Pancreas (tissue), 10 donors: ENCODE measurements at regions not wholly inside any gene's neighbourhood (a gene's known extent, or its start where the extent isn't known, plus 50 kb on each side); places are given as distances from the start of the nearest gene placed in this dataset.
"Not testable (repeated sequence)": the region's sequence is repeated elsewhere in the genome, so short reads cannot be mapped to it uniquely, and the experiment has no call there.

Experiments
- ATAC-seq, 4 donors: fragments of 200-7000 bp; cut with Tn5 transposase; one replicate each; pipeline versions ENCODE4 v1.8.0 to v1.9.1; 2020; ENCODE audit warnings: mild to moderate bottlenecking in 4 of 4, moderate library complexity in 4 of 4
- DNase-seq, 6 donors: peaks; one replicate each; pipeline ENCODE4 v3.0.0-alpha.2; 2020
- FAIRE-seq: peaks from 2 replicates; lab custom pipeline; 2012; peaks lifted over from hg19 to GRCh38; lab: Jason Lieb, UNC
- H3K27ac ChIP-seq, 4 donors: fragments of 200-600 bp; sonication (generic); 1 replicate in 3 of 4; 2 replicates in 1 of 4; pipeline versions ENCODE4 v1.5.0 to v1.8.0; 2020
- H3K27me3 ChIP-seq, 4 donors: fragments of 200-600 bp; one replicate each; pipeline ENCODE4 v1.8.0; 2021
- H3K36me3 ChIP-seq, 3 donors: fragments of 200-600 bp; sonication (generic) in 1 of 3; one replicate each; pipeline versions ENCODE4 v1.5.0 to v1.8.0; 2020 to 2021
- H3K4me1 ChIP-seq, 3 donors: fragments of 200-600 bp; one replicate each; pipeline ENCODE4 v1.8.0; 2021
- H3K4me3 ChIP-seq, 4 donors: fragments of 200-600 bp; sonication (generic) in 2 of 4; one replicate each; pipeline versions ENCODE4 v1.5.0 to v1.8.0; 2020 to 2021
- H3K9me3 ChIP-seq, 4 donors: fragments of 200-600 bp; one replicate each; pipeline ENCODE4 v1.8.0; 2021
- WGBS, 2 donors: extraction: QIAGEN DNeasy Blood & Tissue Kit; methylation state at CpG; one replicate each; pipeline ENCODE4 v1.1.7; 2013; 5-methylcytosine and 5-hydroxymethylcytosine counted together
- intact Hi-C, 3 donors: fragments of 100-400 bp; cut with DNase I; formaldehyde crosslinking; loops; one replicate each; pipeline versions ENCODE4 v1.11.1 to v1.14.2; 2022
- TF ChIP-seq, protein P1 (sequence below), 4 donors: fragments of 200-600 bp; sonication (generic) in 3 of 4; IDR thresholded peaks; one replicate each; pipeline versions ENCODE4 v1.5.0 to v1.8.0; 2021; ENCODE audit warnings: antibody characterized with exemption in 4 of 4
- donor health status: healthy with polysubstance abuse.
- donor health status: DM: no; HTN: no; CAD: no; lungs with moderate emphysema.
- donor health status: DM: no; HTN: no; CAD: no.
- donor health status: control.
- donor health status: control.
- donor health status: Bipolar disorder and iron deficiency.
- donor health status: DM: yes; HTN: yes; CAD: no.
- donor health status: DM: no; HTN: no; CAD: no.
- donor health status: DM: no; HTN: no; CAD: no.
- donor health status: DM: yes; HTN: yes; CAD: no.

DNA sequence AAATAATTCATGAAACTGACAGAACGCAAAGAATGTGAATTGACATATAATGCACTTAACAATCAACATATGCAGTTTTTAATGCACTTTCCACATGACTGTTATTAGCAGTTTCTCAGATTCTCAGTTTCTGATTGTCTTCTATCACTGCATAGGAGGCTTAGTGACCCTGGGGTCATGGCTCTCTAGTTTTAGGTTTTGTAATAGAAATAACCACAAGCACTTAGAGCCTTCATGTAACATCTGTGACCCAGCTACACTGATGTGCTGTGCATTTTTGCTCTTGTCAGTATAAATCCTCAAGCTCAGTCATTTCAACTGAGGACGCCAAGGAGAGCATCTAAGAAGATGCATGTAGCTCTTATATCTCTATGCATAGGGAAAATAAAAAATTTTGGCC, 163.1 kb upstream of the IZUMO3 start:
- DNase-seq (no peak), ATAC-seq (no peak), FAIRE-seq (no peak)
- TF ChIP-seq, protein P1, sequence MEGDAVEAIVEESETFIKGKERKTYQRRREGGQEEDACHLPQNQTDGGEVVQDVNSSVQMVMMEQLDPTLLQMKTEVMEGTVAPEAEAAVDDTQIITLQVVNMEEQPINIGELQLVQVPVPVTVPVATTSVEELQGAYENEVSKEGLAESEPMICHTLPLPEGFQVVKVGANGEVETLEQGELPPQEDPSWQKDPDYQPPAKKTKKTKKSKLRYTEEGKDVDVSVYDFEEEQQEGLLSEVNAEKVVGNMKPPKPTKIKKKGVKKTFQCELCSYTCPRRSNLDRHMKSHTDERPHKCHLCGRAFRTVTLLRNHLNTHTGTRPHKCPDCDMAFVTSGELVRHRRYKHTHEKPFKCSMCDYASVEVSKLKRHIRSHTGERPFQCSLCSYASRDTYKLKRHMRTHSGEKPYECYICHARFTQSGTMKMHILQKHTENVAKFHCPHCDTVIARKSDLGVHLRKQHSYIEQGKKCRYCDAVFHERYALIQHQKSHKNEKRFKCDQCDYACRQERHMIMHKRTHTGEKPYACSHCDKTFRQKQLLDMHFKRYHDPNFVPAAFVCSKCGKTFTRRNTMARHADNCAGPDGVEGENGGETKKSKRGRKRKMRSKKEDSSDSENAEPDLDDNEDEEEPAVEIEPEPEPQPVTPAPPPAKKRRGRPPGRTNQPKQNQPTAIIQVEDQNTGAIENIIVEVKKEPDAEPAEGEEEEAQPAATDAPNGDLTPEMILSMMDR (IDR thresholded peaks at IDR 0.05): no peak
- 51 to 69% methylated on average over 2 of the region's 2 CpGs for WGBS, 2 donors
- H3K27ac ChIP-seq: no peak overlapping the region
- H3K4me3 ChIP-seq: no peak overlapping the region
- H3K9me3 ChIP-seq: no peaks in the 10 kb centered on the region
- no peaks in the 10 kb centered on the region for H3K36me3 ChIP-seq
- intact Hi-C loops: no loop called here
- H3K27me3 ChIP-seq: no peaks in the 10 kb centered on the region
- H3K4me1 ChIP-seq: no peaks in the 10 kb centered on the region

DNA sequence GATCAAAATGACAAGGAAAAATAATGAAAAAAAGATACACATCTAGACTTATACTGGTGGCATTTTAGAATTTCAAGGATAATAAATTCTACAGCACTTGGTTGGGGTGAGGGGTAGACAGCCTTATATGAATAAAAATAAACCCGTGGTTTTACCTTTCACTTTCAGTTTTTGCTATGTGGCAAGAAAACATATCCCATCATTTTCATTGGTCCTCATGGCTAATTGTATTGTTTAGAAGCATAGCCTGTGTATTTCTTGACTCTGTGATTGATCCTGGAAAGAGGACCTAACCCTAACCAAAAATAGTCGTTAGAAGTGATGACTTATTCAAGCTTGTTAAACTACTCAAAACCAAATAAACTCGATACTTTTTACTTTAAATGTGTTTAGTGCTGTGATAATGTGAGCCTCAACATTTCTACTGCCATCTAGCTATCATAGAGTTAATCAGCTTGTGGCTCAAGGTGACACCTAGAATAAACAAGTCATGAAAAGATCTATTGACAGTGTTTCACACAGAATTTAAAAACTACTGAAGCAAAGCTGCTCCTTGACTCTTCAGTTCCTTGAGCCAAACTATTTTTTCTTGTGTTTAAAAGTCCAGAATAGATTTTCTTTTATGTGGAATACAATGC, 153.3 kb upstream of the IZUMO3 start:
- H3K9me3 ChIP-seq: no peaks in the 10 kb centered on the region
- WGBS, 2 donors: 16 to 31% methylated on average over 3 of the region's 3 CpGs
- TF ChIP-seq, protein P1 (IDR thresholded peaks at IDR 0.05): no peak
- no peak overlapping the region for H3K27ac ChIP-seq
- DNase-seq (no peak), FAIRE-seq (no peak), ATAC-seq (no peak)
- intact Hi-C loops: no loop called here
- no peaks in the 10 kb centered on the region for H3K4me1 ChIP-seq
- H3K27me3 ChIP-seq: no peaks in the 10 kb centered on the region
- no peak overlapping the region for H3K4me3 ChIP-seq
- H3K36me3 ChIP-seq: no peaks in the 10 kb centered on the region

DNA sequence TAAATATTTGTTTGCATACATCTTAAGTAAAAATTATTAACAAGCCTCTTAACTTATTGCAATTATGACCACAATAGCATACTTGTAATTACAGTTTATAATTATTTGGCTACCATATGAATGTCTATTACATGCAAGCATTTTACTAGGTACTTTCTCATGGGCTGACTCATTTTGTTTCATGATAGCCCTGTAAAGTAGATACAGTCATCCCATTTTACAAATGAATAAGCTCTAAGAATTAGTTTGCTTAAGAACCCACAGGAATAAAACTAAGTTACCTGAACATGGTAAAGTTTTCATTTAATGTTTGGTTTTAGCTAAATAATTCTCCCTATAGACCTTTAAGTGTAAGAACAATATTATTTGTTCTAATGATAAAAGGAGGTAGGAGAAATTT, 126.6 kb upstream of the IZUMO3 start:
- FAIRE-seq (no peak), DNase-seq (no peak), ATAC-seq (no peak)
- Histone ChIP-seq H3K27me3 (no peaks in the 10 kb centered on the region), H3K4me1 (no peaks in the 10 kb centered on the region), H3K4me3 (no peak overlapping the region), H3K27ac (no peak overlapping the region), H3K36me3 (no peaks in the 10 kb centered on the region), H3K9me3 (no peaks in the 10 kb centered on the region)
- intact Hi-C loops: no loop called here
- TF ChIP-seq, protein P1 (IDR thresholded peaks at IDR 0.05): no peak

DNA sequence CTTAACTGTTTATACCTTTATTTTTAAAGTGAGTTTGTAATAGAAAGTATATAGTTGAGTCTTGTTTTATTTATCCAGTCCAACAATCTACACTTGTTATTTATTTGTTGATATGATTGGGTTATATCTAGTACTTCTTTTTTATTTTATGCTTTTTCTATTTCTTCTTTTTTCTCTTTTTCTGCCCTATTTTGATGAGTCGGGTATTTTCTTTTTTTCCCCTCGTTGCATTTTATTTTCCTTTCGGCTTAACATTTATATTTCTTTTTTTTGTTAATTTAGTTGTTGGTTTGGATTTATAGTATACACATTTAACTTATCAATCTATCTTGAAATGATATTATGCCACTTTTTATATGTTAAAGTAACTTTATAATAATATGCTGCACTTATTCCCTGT, 111.7 kb upstream of the IZUMO3 start:
- TF ChIP-seq, protein P1 (IDR thresholded peaks at IDR 0.05): no peak
- ATAC-seq (no peak), DNase-seq (no peak), FAIRE-seq (no peak)
- WGBS, 2 donors: 56 to 83% methylated on average over 3 of the region's 3 CpGs
- H3K27ac ChIP-seq: no peak overlapping the region
- H3K4me3 ChIP-seq: no peak overlapping the region
- H3K36me3 ChIP-seq: no peaks in the 10 kb centered on the region
- H3K4me1 ChIP-seq: no peaks in the 10 kb centered on the region
- intact Hi-C loops: no loop called here
- H3K27me3 ChIP-seq: no peaks in the 10 kb centered on the region
- no peaks in the 10 kb centered on the region for H3K9me3 ChIP-seq

DNA sequence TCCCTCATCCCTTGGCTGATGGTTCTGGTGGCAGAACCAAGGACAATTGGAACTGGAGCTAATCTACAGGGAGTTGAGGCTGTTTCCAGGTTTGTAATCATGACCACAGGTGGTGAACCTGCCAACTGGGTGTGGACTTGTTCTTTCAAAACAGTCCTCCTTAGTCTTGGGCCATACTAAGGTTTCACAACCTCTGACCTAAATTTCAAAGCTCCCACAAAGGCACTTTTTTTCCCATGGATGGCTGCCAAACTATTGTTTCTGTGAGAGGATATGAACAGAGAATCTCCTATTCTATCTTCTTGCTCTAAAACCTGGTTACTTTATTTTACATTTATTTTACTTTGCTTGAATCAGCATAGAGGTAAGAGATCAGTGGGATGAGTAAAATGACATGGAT, 106.5 kb upstream of the IZUMO3 start:
- intact Hi-C loops: no loop called here
- Histone ChIP-seq H3K9me3 (no peaks in the 10 kb centered on the region), H3K4me3 (no peak overlapping the region), H3K4me1 (no peaks in the 10 kb centered on the region), H3K36me3 (no peaks in the 10 kb centered on the region), H3K27ac (no peak overlapping the region), H3K27me3 (no peaks in the 10 kb centered on the region)
- ATAC-seq: no peak
- TF ChIP-seq, protein P1 (IDR thresholded peaks at IDR 0.05): no peak
- no peak for DNase-seq
- no peak for FAIRE-seq

DNA sequence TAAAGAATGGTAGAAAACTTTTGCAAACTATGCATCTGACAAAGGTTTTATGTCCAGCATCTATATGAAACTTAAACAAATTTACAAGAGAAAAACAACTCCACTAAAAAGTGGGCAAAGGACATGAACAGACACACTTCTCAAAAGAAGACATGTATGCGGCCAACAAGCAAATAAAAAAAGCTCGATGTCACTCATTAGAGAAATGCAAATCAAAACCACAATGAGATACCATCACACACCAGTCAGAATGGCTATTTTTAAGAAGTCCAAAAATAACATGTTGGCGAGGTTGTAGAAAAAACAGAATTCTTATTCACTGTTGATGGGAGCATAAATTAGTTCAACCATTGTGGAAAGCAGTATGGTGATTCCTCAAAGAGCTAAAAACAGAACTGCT, 83.1 kb upstream of the IZUMO3 start:
- ATAC-seq, FAIRE-seq, H3K36me3 ChIP-seq, H3K4me1 ChIP-seq, H3K27me3 ChIP-seq, H3K27ac ChIP-seq, DNase-seq, intact Hi-C loops, H3K9me3 ChIP-seq, H3K4me3 ChIP-seq: not testable (repeated sequence)
- 50 to 79% methylated on average over 3 of the region's 3 CpGs for WGBS, 2 donors
